ENCODE measurements at regions not wholly inside any gene's neighbourhood (a gene's known extent, or its start where the extent isn't known, plus 50 kb on each side); places are given as distances from the start of the nearest gene placed in this dataset.

- no peaks in the 10 kb centered on the region for H3K27me3 ChIP-seq (ENCODE audit: control insufficient read depth, insufficient read depth, low read length)
- no peaks in the 10 kb centered on the region for H3K36me3 ChIP-seq (ENCODE audit: control insufficient read depth, insufficient read depth, low read length)
- H3K4me3 ChIP-seq (ENCODE audit: low read depth, low read length): no peak overlapping the region
- DNase-seq (ENCODE audit: low read depth): no peak
- no peak for TF ChIP-seq CTCF (IDR thresholded peaks at IDR 0.05; ENCODE audit: insufficient read depth, low read length, poor library complexity, severe bottlenecking)
Observed at GRCh38 chr13:40496035-40496810, 170.2 kb downstream of the FOXO1 start.

GRCh38 chr13:40498461-40498860 is 168.0 kb downstream of the FOXO1 start:
- H3K4me3 ChIP-seq (ENCODE audit: low read depth, low read length): no peak overlapping the region
- no peak for TF ChIP-seq CTCF (IDR thresholded peaks at IDR 0.05; ENCODE audit: insufficient read depth, low read length, poor library complexity, severe bottlenecking)
- H3K27me3 ChIP-seq (ENCODE audit: control insufficient read depth, insufficient read depth, low read length): no peaks in the 10 kb centered on the region
- DNase-seq (ENCODE audit: low read depth): no peak
- H3K36me3 ChIP-seq (ENCODE audit: control insufficient read depth, insufficient read depth, low read length): no peaks in the 10 kb centered on the region

DNA sequence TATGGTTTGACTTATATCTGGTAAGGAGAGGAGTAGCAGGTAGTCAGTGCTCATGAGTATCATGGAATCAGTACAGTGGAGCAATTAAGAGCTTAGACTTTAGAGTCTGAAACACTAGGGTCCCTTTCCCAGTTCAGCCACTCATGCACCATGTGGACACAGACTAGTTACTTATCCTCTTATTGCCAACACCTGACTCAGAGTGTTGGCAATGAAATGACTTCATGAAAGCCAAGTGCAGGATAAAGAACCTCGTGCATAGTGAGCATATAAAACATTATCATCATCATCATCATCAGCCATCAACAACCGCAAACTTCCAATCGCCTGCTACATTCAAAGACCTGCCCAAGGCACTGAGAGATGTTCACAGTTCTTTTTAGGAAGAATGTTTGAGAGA is 164.2 kb downstream of the FOXO1 start:
- Histone ChIP-seq H3K4me3 (ENCODE audit: low read depth, low read length) (no peak overlapping the region), H3K27me3 (ENCODE audit: control insufficient read depth, insufficient read depth, low read length) (no peaks in the 10 kb centered on the region), H3K36me3 (ENCODE audit: control insufficient read depth, insufficient read depth, low read length) (no peaks in the 10 kb centered on the region)
- no peak for DNase-seq (ENCODE audit: low read depth)
- TF ChIP-seq CTCF (IDR thresholded peaks at IDR 0.05; ENCODE audit: insufficient read depth, low read length, poor library complexity, severe bottlenecking): no peak

DNA sequence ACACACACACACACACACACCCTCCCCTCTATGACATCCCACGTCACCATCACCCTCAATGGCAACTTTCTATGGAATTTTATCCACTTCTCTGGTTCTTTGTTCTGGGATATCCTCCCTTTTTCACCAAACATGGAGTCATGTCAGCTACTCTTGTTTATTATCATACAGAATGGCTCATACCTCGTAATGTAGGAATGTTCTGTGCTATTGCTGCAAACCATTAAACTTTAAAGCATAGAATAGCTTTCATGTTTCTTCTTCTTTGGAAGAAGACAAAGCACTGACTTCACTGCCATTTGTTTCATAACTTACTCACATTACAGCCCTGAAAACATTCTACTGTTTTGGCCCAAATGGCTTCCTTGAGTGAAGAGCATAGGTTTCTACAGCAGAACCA is 163.4 kb downstream of the FOXO1 start:
- Histone ChIP-seq H3K27me3 (ENCODE audit: control insufficient read depth, insufficient read depth, low read length) (no peaks in the 10 kb centered on the region), H3K4me3 (ENCODE audit: low read depth, low read length) (no peak overlapping the region), H3K36me3 (ENCODE audit: control insufficient read depth, insufficient read depth, low read length) (no peaks in the 10 kb centered on the region)
- TF ChIP-seq CTCF (IDR thresholded peaks at IDR 0.05; ENCODE audit: insufficient read depth, low read length, poor library complexity, severe bottlenecking): no peak
- no peak for DNase-seq (ENCODE audit: low read depth)

GRCh38 chr13:40503966-40504591 is 162.4 kb downstream of the FOXO1 start:
- H3K4me3 ChIP-seq (ENCODE audit: low read depth, low read length): no peak overlapping the region
- H3K36me3 ChIP-seq (ENCODE audit: control insufficient read depth, insufficient read depth, low read length): no peaks in the 10 kb centered on the region
- TF ChIP-seq CTCF (IDR thresholded peaks at IDR 0.05; ENCODE audit: insufficient read depth, low read length, poor library complexity, severe bottlenecking): no peak
- DNase-seq (ENCODE audit: low read depth): peak; percentile 93
- H3K27me3 ChIP-seq (ENCODE audit: control insufficient read depth, insufficient read depth, low read length): no peaks in the 10 kb centered on the region

Data from kidney epithelial cell (primary cell).